SJSA1 (cell line): ENCODE measurements at regions not wholly inside any gene's neighbourhood (a gene's known extent, or its start where the extent isn't known, plus 50 kb on each side); places are given as distances from the start of the nearest gene placed in this dataset.

ENCODE experiments used
- DNase-seq, 2 experiments: peaks; one replicate each; pipeline ENCODE4 v3.0.0-alpha.2; 2015 to 2020; ENCODE audit warnings: low spot score in 2 of 2, low read depth in 1 of 2
- H3K27ac ChIP-seq: fragments of 250-450 bp; sonication (Bioruptor Pico); 2 replicates; pipeline ENCODE4 v1.5.1; 2020; ENCODE audit warnings: mild to moderate bottlenecking, moderate library complexity
- H3K27me3 ChIP-seq: fragments of 250-450 bp; sonication (Bioruptor Pico); replicated peaks from 2 replicates; pipeline ENCODE4 v1.5.1; 2020; ENCODE audit warnings: mild to moderate bottlenecking, moderate library complexity
- H3K36me3 ChIP-seq: fragments of 250-450 bp; sonication (Bioruptor Pico); 2 replicates; pipeline ENCODE4 v1.5.1; 2020; ENCODE audit warnings: mild to moderate bottlenecking
- H3K4me1 ChIP-seq: fragments of 250-450 bp; sonication (Bioruptor Pico); replicated peaks from 2 replicates; pipeline ENCODE4 v1.6.1; 2021; ENCODE audit warnings: mild to moderate bottlenecking
- H3K4me3 ChIP-seq: fragments of 250-450 bp; sonication (Bioruptor Pico); 2 replicates; pipeline ENCODE4 v1.5.1; 2020; ENCODE audit warnings: mild to moderate bottlenecking
- H3K9me3 ChIP-seq: fragments of 250-450 bp; sonication (Bioruptor Pico); replicated peaks from 2 replicates; pipeline ENCODE4 v1.5.1; 2020; ENCODE audit warnings: mild to moderate bottlenecking

GRCh38 chrX:147737690-147738089 is 174.0 kb upstream of the FMR1 start:
- no peak for DNase-seq
- H3K36me3 ChIP-seq: no peaks in the 10 kb centered on the region
- no peaks in the 10 kb centered on the region for H3K27me3 ChIP-seq

GRCh38 chrX:147738265-147738664 is 173.5 kb upstream of the FMR1 start:
- Histone ChIP-seq H3K27me3 (no peaks in the 10 kb centered on the region), H3K36me3 (no peaks in the 10 kb centered on the region), H3K4me1 (no peaks in the 10 kb centered on the region), H3K27ac (no peak overlapping the region), H3K4me3 (no peak overlapping the region), H3K9me3 (no peaks in the 10 kb centered on the region)
- no peak for DNase-seq

More at GRCh38 chrX:147737690-147738089, 174.0 kb upstream of the FMR1 start:
- Histone ChIP-seq H3K4me1 (no peaks in the 10 kb centered on the region), H3K4me3 (no peak overlapping the region), H3K9me3 (no peaks in the 10 kb centered on the region), H3K27ac (no peak overlapping the region)

- no peak overlapping the region for H3K27ac ChIP-seq
- H3K27me3 ChIP-seq: no peaks in the 10 kb centered on the region
- no peaks in the 10 kb centered on the region for H3K4me1 ChIP-seq
- no peak overlapping the region for H3K4me3 ChIP-seq
- H3K36me3 ChIP-seq: no peaks in the 10 kb centered on the region
- DNase-seq: no peak
- H3K9me3 ChIP-seq: no peaks in the 10 kb centered on the region
These were observed 172.5 kb upstream of the FMR1 start for GRCh38 chrX:147739196-147739595.

DNA sequence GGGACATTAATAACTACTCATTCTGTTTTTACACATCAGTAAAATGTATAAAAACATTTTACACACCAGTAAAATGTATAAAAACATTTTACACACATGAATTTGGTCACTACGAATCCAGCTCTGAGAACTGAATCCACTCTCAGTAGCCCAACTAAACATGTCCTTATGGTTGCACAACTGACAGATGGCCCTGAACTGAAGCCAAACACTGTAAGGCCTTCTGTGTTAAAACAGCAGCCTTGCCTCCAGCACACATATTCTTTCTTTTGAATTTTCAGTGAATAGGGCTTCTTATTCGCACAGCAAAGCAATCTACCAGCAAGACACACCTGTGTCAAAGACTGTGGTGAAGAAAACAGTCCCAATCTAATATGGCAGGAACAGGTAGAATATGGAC is 169.9 kb upstream of the FMR1 start:
- Histone ChIP-seq H3K27me3 (no peaks in the 10 kb centered on the region), H3K9me3 (no peaks in the 10 kb centered on the region), H3K4me3 (no peak overlapping the region), H3K4me1 (no peaks in the 10 kb centered on the region), H3K27ac (no peak overlapping the region), H3K36me3 (no peaks in the 10 kb centered on the region)
- DNase-seq: no peak

GRCh38 chrX:147749308-147749707 is 162.4 kb upstream of the FMR1 start:
- Histone ChIP-seq H3K36me3 (no peaks in the 10 kb centered on the region), H3K4me1 (no peaks in the 10 kb centered on the region), H3K27me3 (no peaks in the 10 kb centered on the region), H3K9me3 (no peaks in the 10 kb centered on the region), H3K27ac (no peak overlapping the region), H3K4me3 (no peak overlapping the region)
- DNase-seq: no peak

- DNase-seq: no peak
- no peaks in the 10 kb centered on the region for H3K4me1 ChIP-seq
- no peak overlapping the region for H3K4me3 ChIP-seq
- H3K36me3 ChIP-seq: no peaks in the 10 kb centered on the region
- no peaks in the 10 kb centered on the region for H3K9me3 ChIP-seq
- H3K27ac ChIP-seq: no peak overlapping the region
- H3K27me3 ChIP-seq: no peaks in the 10 kb centered on the region
These were observed 154.0 kb upstream of the FMR1 start for GRCh38 chrX:147757750-147758149.

DNA sequence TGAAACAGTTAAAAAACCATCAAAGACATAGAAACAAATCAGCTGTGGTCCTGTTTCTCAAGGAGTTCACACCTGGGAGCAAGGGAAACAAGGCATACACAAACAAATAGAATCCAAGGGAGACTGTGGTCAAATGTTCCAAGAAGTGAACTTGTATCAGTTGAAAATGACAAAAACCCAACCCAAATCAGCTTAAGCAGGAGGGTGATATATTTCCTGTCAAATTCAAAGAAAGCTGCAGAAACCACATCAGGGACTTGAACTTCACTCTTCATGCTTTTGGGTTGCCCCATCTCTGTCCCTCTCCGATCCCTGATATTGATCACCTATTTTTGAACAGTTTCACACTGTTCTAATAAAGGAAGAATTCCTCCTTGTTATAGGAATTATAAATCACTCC is 148.6 kb upstream of the FMR1 start:
- Histone ChIP-seq H3K27ac (no peak overlapping the region), H3K36me3 (no peaks in the 10 kb centered on the region), H3K4me3 (no peak overlapping the region), H3K4me1 (no peaks in the 10 kb centered on the region), H3K9me3 (no peaks in the 10 kb centered on the region), H3K27me3 (no peaks in the 10 kb centered on the region)
- no peak for DNase-seq

GRCh38 chrX:147764868-147765267 is 146.9 kb upstream of the FMR1 start:
- no peaks in the 10 kb centered on the region for H3K4me1 ChIP-seq
- no peaks in the 10 kb centered on the region for H3K36me3 ChIP-seq
- H3K27ac ChIP-seq: no peak overlapping the region
- no peaks in the 10 kb centered on the region for H3K27me3 ChIP-seq
- DNase-seq: no peak
- no peaks in the 10 kb centered on the region for H3K9me3 ChIP-seq
- H3K4me3 ChIP-seq: no peak overlapping the region

DNA sequence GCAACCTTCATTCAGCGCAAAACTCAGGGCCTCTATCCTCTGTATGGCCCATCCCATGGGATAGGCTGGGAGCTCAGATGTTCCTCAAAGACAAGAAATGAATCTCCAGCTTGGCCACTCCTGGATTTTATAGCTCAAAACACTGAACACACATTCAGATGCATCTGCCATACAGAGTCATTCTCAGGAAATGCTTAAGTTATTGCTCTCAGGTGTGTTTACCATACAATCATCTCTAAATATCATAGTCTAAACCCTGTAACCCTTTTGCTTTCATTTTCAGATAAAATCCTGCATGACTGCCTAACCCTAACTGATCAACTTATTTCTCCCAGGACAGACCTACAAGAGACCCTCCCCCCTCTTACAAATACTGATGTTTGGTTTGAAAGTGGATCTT is 140.9 kb upstream of the FMR1 start:
- no peak for DNase-seq
- no peaks in the 10 kb centered on the region for H3K36me3 ChIP-seq
- H3K27ac ChIP-seq: no peak overlapping the region
- no peaks in the 10 kb centered on the region for H3K9me3 ChIP-seq
- H3K4me3 ChIP-seq: no peak overlapping the region
- H3K27me3 ChIP-seq: no peaks in the 10 kb centered on the region
- H3K4me1 ChIP-seq: no peaks in the 10 kb centered on the region

- H3K4me1 ChIP-seq: no peaks in the 10 kb centered on the region
- no peaks in the 10 kb centered on the region for H3K27me3 ChIP-seq
- no peaks in the 10 kb centered on the region for H3K36me3 ChIP-seq
- DNase-seq: no peak
- H3K27ac ChIP-seq: no peak overlapping the region
- no peak overlapping the region for H3K4me3 ChIP-seq
- H3K9me3 ChIP-seq: no peaks in the 10 kb centered on the region
These were observed 134.7 kb upstream of the FMR1 start for GRCh38 chrX:147776988-147777387.

- Histone ChIP-seq H3K4me1 (no peaks in the 10 kb centered on the region), H3K36me3 (no peaks in the 10 kb centered on the region), H3K27me3 (no peaks in the 10 kb centered on the region), H3K27ac (no peak overlapping the region), H3K9me3 (no peaks in the 10 kb centered on the region), H3K4me3 (no peak overlapping the region)
- no peak for DNase-seq
These were observed 132.5 kb upstream of the FMR1 start for GRCh38 chrX:147779173-147779572.

DNA sequence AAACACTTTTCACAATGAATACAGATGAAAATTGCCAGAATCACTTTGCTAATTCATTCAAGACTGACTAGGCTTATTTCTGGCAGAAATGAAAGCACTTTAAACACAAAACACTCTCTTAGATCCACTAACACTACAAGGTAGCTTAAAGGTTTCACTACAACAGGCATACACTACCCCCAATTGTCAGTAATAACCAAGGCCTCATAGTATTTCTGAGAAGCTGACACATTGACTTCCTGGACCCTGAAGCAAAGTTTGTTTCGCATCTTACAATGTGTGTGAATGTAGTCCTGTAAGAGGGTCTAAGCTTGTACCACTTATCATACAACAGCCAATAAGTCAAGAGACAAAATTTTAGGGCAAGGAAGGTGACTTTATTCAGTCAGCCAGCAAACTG is 129.9 kb upstream of the FMR1 start:
- Histone ChIP-seq H3K27ac (no peak overlapping the region), H3K9me3 (no peaks in the 10 kb centered on the region), H3K4me1 (no peaks in the 10 kb centered on the region), H3K4me3 (no peak overlapping the region), H3K36me3 (no peaks in the 10 kb centered on the region), H3K27me3 (no peaks in the 10 kb centered on the region)
- no peak for DNase-seq

DNA sequence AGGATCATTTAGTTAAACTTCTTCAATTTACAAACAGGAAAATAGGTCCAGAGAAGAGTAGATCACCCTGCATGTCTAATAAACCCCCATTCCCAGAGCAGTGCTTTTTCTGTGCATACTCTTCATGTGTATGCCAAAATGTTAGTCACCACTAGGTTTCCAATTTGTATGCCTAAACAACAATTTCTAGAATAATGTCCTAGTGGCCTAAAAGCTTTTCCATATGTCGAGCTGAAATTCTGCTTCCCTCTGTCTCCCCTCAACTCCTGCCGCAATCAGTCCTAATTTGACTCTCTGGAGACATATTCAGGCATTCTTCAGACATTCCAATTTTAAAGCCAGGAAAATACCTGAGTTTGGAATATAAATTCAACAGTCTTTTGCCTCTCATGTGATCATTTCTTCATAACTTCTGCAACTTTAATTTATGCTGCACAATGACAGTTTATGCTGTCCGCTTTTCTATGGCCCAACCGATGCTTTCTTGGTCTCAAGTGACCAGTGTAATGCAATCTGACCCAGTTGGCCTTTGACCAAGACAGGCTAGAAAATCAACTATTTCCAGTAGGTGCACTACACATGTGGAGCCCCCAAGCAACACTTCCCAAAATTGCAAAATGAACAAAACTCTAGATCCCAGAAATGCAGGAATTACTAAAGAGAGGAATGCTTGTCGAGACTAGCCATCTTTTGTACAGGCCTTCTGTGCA is 122.9 kb upstream of the FMR1 start:
- no peak for DNase-seq
- no peaks in the 10 kb centered on the region for H3K4me1 ChIP-seq
- no peaks in the 10 kb centered on the region for H3K36me3 ChIP-seq
- no peak overlapping the region for H3K4me3 ChIP-seq
- H3K27ac ChIP-seq: no peak overlapping the region
- H3K9me3 ChIP-seq: no peaks in the 10 kb centered on the region
- no peaks in the 10 kb centered on the region for H3K27me3 ChIP-seq

DNA sequence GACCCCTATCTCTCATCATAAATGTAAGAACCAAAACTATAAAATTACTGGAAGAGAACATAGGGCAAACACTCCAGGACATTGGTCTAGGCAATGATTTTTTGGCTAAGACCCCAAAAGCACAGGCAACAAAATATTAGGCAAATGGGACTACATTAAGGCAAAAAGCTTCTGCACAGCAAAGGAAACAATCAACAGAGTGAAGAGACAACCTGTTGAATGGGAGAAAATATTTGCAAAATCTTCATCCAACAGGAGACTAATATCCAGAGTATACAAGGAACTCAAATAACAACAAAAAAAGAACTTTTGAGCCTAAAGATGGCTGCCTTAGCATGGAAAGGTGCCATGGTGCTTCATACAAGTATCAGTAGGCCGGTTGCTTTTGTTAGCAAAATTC is 111.1 kb upstream of the FMR1 start:
- H3K4me1 ChIP-seq: no peaks in the 10 kb centered on the region
- no peak for DNase-seq
- no peak overlapping the region for H3K4me3 ChIP-seq
- no peaks in the 10 kb centered on the region for H3K36me3 ChIP-seq
- no peaks in the 10 kb centered on the region for H3K9me3 ChIP-seq
- H3K27ac ChIP-seq: no peak overlapping the region
- H3K27me3 ChIP-seq: no peaks in the 10 kb centered on the region

GRCh38 chrX:147803948-147804347 is 107.8 kb upstream of the FMR1 start:
- no peaks in the 10 kb centered on the region for H3K27me3 ChIP-seq
- H3K9me3 ChIP-seq: no peaks in the 10 kb centered on the region
- H3K4me3 ChIP-seq: no peak overlapping the region
- no peaks in the 10 kb centered on the region for H3K36me3 ChIP-seq
- H3K27ac ChIP-seq: no peak overlapping the region
- no peak for DNase-seq
- H3K4me1 ChIP-seq: no peaks in the 10 kb centered on the region
